Esophagus squamous epithelium (tissue), 4 donors: ENCODE measurements at regions not wholly inside any gene's neighbourhood (a gene's known extent, or its start where the extent isn't known, plus 50 kb on each side); places are given as distances from the start of the nearest gene placed in this dataset.

Source experiments
- CTCF ChIP-seq, 6 experiments: fragments of 450-650 bp in 4 of 6; fragments of 200-600 bp in 2 of 6; sonication (generic) in 2 of 6; IDR thresholded peaks; one replicate each; pipeline ENCODE4 v1.5.1; 2016 to 2019; ENCODE audit warnings: antibody characterized with exemption in 6 of 6, mild to moderate bottlenecking in 4 of 6, moderate library complexity in 4 of 6
- POLR2A ChIP-seq, 4 donors: fragments of 450-650 bp; IDR thresholded peaks; one replicate each; pipeline ENCODE4 v1.6.1; 2017; ENCODE audit warnings: antibody characterized with exemption in 4 of 4, mild to moderate bottlenecking in 4 of 4, moderate library complexity in 3 of 4

GRCh38 chr18:45359275-45360009 lies 255.8 kb upstream of the SLC14A2 start:
- TF ChIP-seq CTCF (IDR thresholded peaks at IDR 0.05) (no peak), POLR2A (IDR thresholded peaks at IDR 0.05) (no peak)
